ENCODE measurements at regions not wholly inside any gene's neighbourhood (a gene's known extent, or its start where the extent isn't known, plus 50 kb on each side); places are given as distances from the start of the nearest gene placed in this dataset.

GRCh38 chr15:60223176-60223575, 174.6 kb downstream of the ANXA2 start:
- TF ChIP-seq CTCF (conservative IDR thresholded peaks at IDR 0.05; ENCODE audit: low read depth in 2 of 2) = no peak
- TF ChIP-seq EZH2phosphoT487 (IDR thresholded peaks at IDR 0.05; ENCODE audit: unreplicated experiment) = no peak
- TF ChIP-seq EZH2 (IDR thresholded peaks at IDR 0.05; ENCODE audit: low read depth, unreplicated experiment) = no peak
- TF ChIP-seq POLR2AphosphoS5 (IDR thresholded peaks at IDR 0.05; ENCODE audit: low read depth) = no peak
- no peak for TF ChIP-seq ZNF114 (CRISPR knock-in tag; IDR thresholded peaks at IDR 0.05)
- TF ChIP-seq STAT1 (IDR thresholded peaks at IDR 0.05; ENCODE audit: unreplicated experiment) = no peak
